Activated CD8-positive, alpha-beta T cell treated with anti-CD3 and anti-CD28 coated beads for 36 hours (primary cell): ENCODE measurements at regions not wholly inside any gene's neighbourhood (a gene's known extent, or its start where the extent isn't known, plus 50 kb on each side); places are given as distances from the start of the nearest gene placed in this dataset.

Experiments
- ATAC-seq: fragments of 200-7000 bp; cut with Tn5 transposase; one replicate; pipeline ENCODE4 v1.10.0; 2021; ENCODE audit warnings: mild to moderate bottlenecking, moderate library complexity
- CTCF ChIA-PET: fragments of 350-600 bp; sonication (Branson Sonifier 250); formaldehyde crosslinking; loops from one replicate; lab custom pipeline; 2021; ENCODE audit warnings: antibody characterized with exemption; lab: Charles Lee
- POLR2A ChIA-PET: fragments of 350-600 bp; sonication (Branson Sonifier 250); formaldehyde crosslinking; loops from one replicate; lab custom pipeline; 2021; ENCODE audit warnings: antibody characterized with exemption; lab: Charles Lee
- DNase-seq: peaks from one replicate; pipeline ENCODE4 v3.0.0-alpha.2; 2020
- H3K27ac Mint-ChIP-seq: one replicate; pipeline ENCODE4 v1.8.0; 2021; ENCODE audit warnings: mild to moderate bottlenecking, mixed read lengths
- H3K27me3 Mint-ChIP-seq: one replicate; pipeline ENCODE4 v1.8.0; 2021; ENCODE audit warnings: mixed read lengths
- H3K36me3 Mint-ChIP-seq: one replicate; pipeline ENCODE4 v1.8.0; 2021; ENCODE audit warnings: low read depth, mixed read lengths
- H3K4me1 Mint-ChIP-seq: one replicate; pipeline ENCODE4 v1.8.0; 2021; ENCODE audit warnings: low read depth, mixed read lengths
- H3K4me3 Mint-ChIP-seq: one replicate; pipeline ENCODE4 v1.8.0; 2021; ENCODE audit warnings: mild to moderate bottlenecking, moderate library complexity, mixed read lengths
- H3K9me3 Mint-ChIP-seq: one replicate; pipeline ENCODE4 v1.8.0; 2021; ENCODE audit warnings: mixed read lengths
- CTCF ChIP-seq: fragments of 200-600 bp; IDR thresholded peaks from one replicate; pipeline ENCODE4 v1.8.0; 2022; ENCODE audit warnings: antibody characterized with exemption, mild to moderate bottlenecking
- intact Hi-C: fragments of 100-400 bp; cut with micrococcal nuclease; formaldehyde crosslinking; loops from one replicate; pipeline ENCODE4 v1.10.0; 2022

GRCh38 chr20:4330011-4330410, 80.9 kb upstream of the ADRA1D start:
- no peak for TF ChIP-seq CTCF
- no peak for ATAC-seq

GRCh38 chr20:4329232-4329631, 80.1 kb upstream of the ADRA1D start:
- H3K36me3 Mint-ChIP-seq = no peaks in the 10 kb centered on the region
- no peaks in the 10 kb centered on the region for H3K4me1 Mint-ChIP-seq
- intact Hi-C loops = no loop called here
- CTCF ChIA-PET = no interaction called here
- POLR2A ChIA-PET = no interaction called here
- H3K4me3 Mint-ChIP-seq = no peak overlapping the region
- TF ChIP-seq CTCF = no peak
- no peak for DNase-seq
- H3K27ac Mint-ChIP-seq = no peak overlapping the region
- ATAC-seq = no peak
- H3K9me3 Mint-ChIP-seq = peaks cover 2% of the 10 kb centered on the region
- H3K27me3 Mint-ChIP-seq = peaks cover 8% of the 10 kb centered on the region

More at GRCh38 chr20:4330011-4330410, 80.9 kb upstream of the ADRA1D start:
- Mint-ChIP-seq H3K36me3 (no peaks in the 10 kb centered on the region), H3K4me3 (no peak overlapping the region), H3K4me1 (no peaks in the 10 kb centered on the region), H3K27me3 (peaks cover 8% of the 10 kb centered on the region), H3K9me3 (peaks cover 2% of the 10 kb centered on the region), H3K27ac (no peak overlapping the region)
- intact Hi-C loops = no loop called here
- ChIA-PET CTCF (no interaction called here), POLR2A (no interaction called here)
- DNase-seq = no peak

GRCh38 chr20:4328541-4328940, 79.5 kb upstream of the ADRA1D start:
- no peak for ATAC-seq
- intact Hi-C loops = no loop called here
- H3K27me3 Mint-ChIP-seq = peaks cover 6% of the 10 kb centered on the region
- ChIA-PET POLR2A (no interaction called here), CTCF (no interaction called here)
- H3K27ac Mint-ChIP-seq = no peak overlapping the region
- peaks cover 2% of the 10 kb centered on the region for H3K9me3 Mint-ChIP-seq
- no peak overlapping the region for H3K4me3 Mint-ChIP-seq
- H3K4me1 Mint-ChIP-seq = no peaks in the 10 kb centered on the region
- H3K36me3 Mint-ChIP-seq = no peaks in the 10 kb centered on the region
- DNase-seq = no peak
- TF ChIP-seq CTCF = no peak

- no peak for TF ChIP-seq CTCF
- peaks cover 2% of the 10 kb centered on the region for H3K9me3 Mint-ChIP-seq
- POLR2A ChIA-PET = no interaction called here
- no peak overlapping the region for H3K27ac Mint-ChIP-seq
- no peak overlapping the region for H3K4me3 Mint-ChIP-seq
- no peaks in the 10 kb centered on the region for H3K36me3 Mint-ChIP-seq
- CTCF ChIA-PET = no interaction called here
- intact Hi-C loops = no loop called here
- no peak for DNase-seq
- peaks cover 3% of the 10 kb centered on the region for H3K27me3 Mint-ChIP-seq
- no peak for ATAC-seq
- no peaks in the 10 kb centered on the region for H3K4me1 Mint-ChIP-seq
These were observed 78.9 kb upstream of the ADRA1D start for GRCh38 chr20:4327956-4328355.

GRCh38 chr20:4326195-4327065, 77.3 kb upstream of the ADRA1D start:
- POLR2A ChIA-PET = no interaction called here
- ATAC-seq (no peak), DNase-seq (no peak)
- H3K27ac Mint-ChIP-seq = no peak overlapping the region
- intact Hi-C loops = no loop called here
- H3K27me3 Mint-ChIP-seq = peaks cover 3% of the 10 kb centered on the region
- CTCF ChIA-PET = interaction anchor here (0.8 kb wide), 1 partner anchor 22 kb away, joined by 3 read pairs; no protein-coding TSS in a partner anchor
- H3K36me3 Mint-ChIP-seq = no peaks in the 10 kb centered on the region
- no peaks in the 10 kb centered on the region for H3K4me1 Mint-ChIP-seq
- no peak overlapping the region for H3K4me3 Mint-ChIP-seq
- no peak for TF ChIP-seq CTCF
- peaks cover 2% of the 10 kb centered on the region for H3K9me3 Mint-ChIP-seq
